DOHH2 (cell line): ENCODE measurements at regions not wholly inside any gene's neighbourhood (a gene's known extent, or its start where the extent isn't known, plus 50 kb on each side); places are given as distances from the start of the nearest gene placed in this dataset.

ENCODE experiments used
- H3F3A ChIP-seq: fragments of 200-600 bp; sonication (generic), shearing (Covaris generic); 2 replicates; pipeline ENCODE4 v1.6.0; 2016; ENCODE audit warnings: antibody characterized with exemption, mild to moderate bottlenecking; ENCODE audit not compliant: control insufficient read depth, insufficient read depth
- H3K27ac ChIP-seq: fragments of 200-600 bp; sonication (generic); 2 replicates; pipeline ENCODE4 v1.5.1; 2014; ENCODE audit warnings: low read depth, mild to moderate bottlenecking, low read length, moderate library complexity
- H3K27me3 ChIP-seq: fragments of 200-600 bp; sonication (generic); 2 replicates; pipeline ENCODE4 v1.6.1; 2014; ENCODE audit warnings: mild to moderate bottlenecking, low read length, mixed read lengths; ENCODE audit not compliant: control insufficient read depth
- H3K36me3 ChIP-seq: fragments of 200-600 bp; sonication (generic); 2 replicates; pipeline ENCODE4 v1.6.1; 2014; ENCODE audit warnings: mild to moderate bottlenecking, low read length, moderate library complexity, mixed read lengths; ENCODE audit not compliant: control insufficient read depth
- H3K4me1 ChIP-seq: fragments of 200-600 bp; sonication (generic); 2 replicates; pipeline ENCODE4 v1.6.1; 2014; ENCODE audit warnings: mild to moderate bottlenecking, low read length, mixed read lengths; ENCODE audit not compliant: control insufficient read depth
- H3K4me2 ChIP-seq: fragments of 200-600 bp; sonication (generic); 2 replicates; pipeline ENCODE4 v1.6.0; 2014; ENCODE audit warnings: mild to moderate bottlenecking, low read length, moderate library complexity
- H3K4me3 ChIP-seq: fragments of 200-600 bp; sonication (generic); 2 replicates; pipeline ENCODE4 v1.5.1; 2014; ENCODE audit warnings: mild to moderate bottlenecking, low read length, mixed read lengths
- H3K79me2 ChIP-seq: fragments of 200-600 bp; sonication (generic); 2 replicates; pipeline ENCODE4 v1.6.1; 2014; ENCODE audit warnings: mild to moderate bottlenecking, low read length, mixed read lengths; ENCODE audit not compliant: control insufficient read depth
- H3K9me2 ChIP-seq: fragments of 200-600 bp; sonication (generic); replicated peaks from 2 replicates; pipeline ENCODE4 v1.6.1; 2014; ENCODE audit warnings: mild to moderate bottlenecking, low read length, mixed read lengths; ENCODE audit not compliant: control insufficient read depth
- H3K9me3 ChIP-seq: fragments of 200-600 bp; sonication (generic); 2 replicates; pipeline ENCODE4 v1.6.1; 2014; ENCODE audit warnings: antibody characterized with exemption, low read length, mixed read lengths; ENCODE audit not compliant: control insufficient read depth, insufficient read depth
- H4K20me1 ChIP-seq: fragments of 200-600 bp; sonication (generic); 2 replicates; pipeline ENCODE4 v1.6.0; 2014; ENCODE audit warnings: low read depth, mild to moderate bottlenecking, antibody characterized with exemption, low read length, moderate library complexity; ENCODE audit not compliant: control insufficient read depth, insufficient read depth
- EZH2phosphoT487 ChIP-seq: fragments of 200-600 bp; sonication (generic); IDR thresholded peaks from 2 replicates; pipeline ENCODE4 v1.6.1; 2017; ENCODE audit warnings: borderline replicate concordance, mild to moderate bottlenecking, antibody characterized with exemption, low read length, moderate library complexity, mixed read lengths
- TF ChIP-seq, protein P1 (sequence below): fragments of 200-600 bp; sonication (generic); IDR thresholded peaks from one replicate; pipeline ENCODE4 v1.5.1; 2014; ENCODE audit warnings: antibody characterized with exemption, mild to moderate bottlenecking, low read depth, low read length; ENCODE audit not compliant: poor library complexity, severe bottlenecking

GRCh38 chr5:164345173-164345849 lies 839.9 kb downstream of the MAT2B start:
- Histone ChIP-seq H3K9me3 (no peaks in the 10 kb centered on the region), H3K9me2 (no peaks in the 10 kb centered on the region), H3K27me3 (no peaks in the 10 kb centered on the region), H3K36me3 (no peaks in the 10 kb centered on the region), H3K27ac (no peak overlapping the region), H3K4me2 (no peak overlapping the region), H3K4me1 (no peaks in the 10 kb centered on the region), H3K79me2 (no peaks in the 10 kb centered on the region), H3K4me3 (no peak overlapping the region), H3F3A (no peaks in the 10 kb centered on the region), H4K20me1 (no peaks in the 10 kb centered on the region)
- no peak for TF ChIP-seq EZH2phosphoT487
- TF ChIP-seq, protein P1, sequence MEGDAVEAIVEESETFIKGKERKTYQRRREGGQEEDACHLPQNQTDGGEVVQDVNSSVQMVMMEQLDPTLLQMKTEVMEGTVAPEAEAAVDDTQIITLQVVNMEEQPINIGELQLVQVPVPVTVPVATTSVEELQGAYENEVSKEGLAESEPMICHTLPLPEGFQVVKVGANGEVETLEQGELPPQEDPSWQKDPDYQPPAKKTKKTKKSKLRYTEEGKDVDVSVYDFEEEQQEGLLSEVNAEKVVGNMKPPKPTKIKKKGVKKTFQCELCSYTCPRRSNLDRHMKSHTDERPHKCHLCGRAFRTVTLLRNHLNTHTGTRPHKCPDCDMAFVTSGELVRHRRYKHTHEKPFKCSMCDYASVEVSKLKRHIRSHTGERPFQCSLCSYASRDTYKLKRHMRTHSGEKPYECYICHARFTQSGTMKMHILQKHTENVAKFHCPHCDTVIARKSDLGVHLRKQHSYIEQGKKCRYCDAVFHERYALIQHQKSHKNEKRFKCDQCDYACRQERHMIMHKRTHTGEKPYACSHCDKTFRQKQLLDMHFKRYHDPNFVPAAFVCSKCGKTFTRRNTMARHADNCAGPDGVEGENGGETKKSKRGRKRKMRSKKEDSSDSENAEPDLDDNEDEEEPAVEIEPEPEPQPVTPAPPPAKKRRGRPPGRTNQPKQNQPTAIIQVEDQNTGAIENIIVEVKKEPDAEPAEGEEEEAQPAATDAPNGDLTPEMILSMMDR: no peak

- Histone ChIP-seq H3K9me2 (no peaks in the 10 kb centered on the region), H3K27ac (no peak overlapping the region), H3K36me3 (no peaks in the 10 kb centered on the region), H3K4me3 (no peak overlapping the region), H3K79me2 (no peaks in the 10 kb centered on the region), H3K27me3 (no peaks in the 10 kb centered on the region), H3K9me3 (no peaks in the 10 kb centered on the region), H3K4me2 (no peak overlapping the region), H3F3A (no peaks in the 10 kb centered on the region), H4K20me1 (no peaks in the 10 kb centered on the region), H3K4me1 (no peaks in the 10 kb centered on the region)
- TF ChIP-seq EZH2phosphoT487: no peak
- TF ChIP-seq, protein P1: no peak
These were observed 840.4 kb downstream of the MAT2B start for GRCh38 chr5:164345853-164346252.

- no peaks in the 10 kb centered on the region for H3K27me3 ChIP-seq
- H3K4me3 ChIP-seq: no peak overlapping the region
- no peaks in the 10 kb centered on the region for H3K36me3 ChIP-seq
- no peaks in the 10 kb centered on the region for H4K20me1 ChIP-seq
- H3K4me2 ChIP-seq: no peak overlapping the region
- no peak overlapping the region for H3K27ac ChIP-seq
- no peaks in the 10 kb centered on the region for H3K9me2 ChIP-seq
- no peaks in the 10 kb centered on the region for H3K9me3 ChIP-seq
- no peaks in the 10 kb centered on the region for H3K4me1 ChIP-seq
- no peaks in the 10 kb centered on the region for H3K79me2 ChIP-seq
- TF ChIP-seq, protein P1: no peak
- no peak for TF ChIP-seq EZH2phosphoT487
- H3F3A ChIP-seq: no peaks in the 10 kb centered on the region
These were observed 841.6 kb downstream of the MAT2B start for GRCh38 chr5:164346785-164347630.
